NCI-H2081 treated with DMSO at 0.1 percent for 48 hours (cell line): ENCODE measurements at regions not wholly inside any gene's neighbourhood (a gene's known extent, or its start where the extent isn't known, plus 50 kb on each side); places are given as distances from the start of the nearest gene placed in this dataset.
"Not testable (repeated sequence)": the region's sequence is repeated elsewhere in the genome, so short reads cannot be mapped to it uniquely, and the experiment has no call there.

Source experiments
- DNase-seq: peaks from one replicate; lab custom pipeline; 2025; lab: John Stamatoyannopoulos, UW

- DNase-seq = no peak
Observed at GRCh38 chr14:89566644-89567415, 149.8 kb upstream of the FOXN3 start.

- no peak for DNase-seq
Observed at GRCh38 chr14:89566180-89566579, 149.1 kb upstream of the FOXN3 start.

DNA sequence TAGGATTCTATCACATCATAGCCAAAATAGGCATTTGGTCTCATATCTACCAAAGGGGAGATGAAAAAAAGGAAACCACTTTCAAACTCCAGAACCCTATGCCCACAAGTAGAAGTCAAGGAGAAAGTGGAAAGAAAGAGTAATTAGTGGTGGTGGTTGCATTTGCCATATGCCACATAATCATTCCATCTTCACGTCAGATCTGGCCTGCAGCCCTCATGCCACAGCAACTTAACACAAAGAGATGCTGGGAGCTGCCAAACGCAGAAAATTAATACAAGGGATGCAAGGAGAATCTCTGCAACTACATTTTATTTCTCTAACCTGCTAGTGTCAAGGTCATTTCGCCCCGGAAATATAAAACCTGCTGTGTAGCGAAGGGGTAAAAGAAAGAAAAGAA is 148.6 kb upstream of the FOXN3 start:
- no peak for DNase-seq

DNA sequence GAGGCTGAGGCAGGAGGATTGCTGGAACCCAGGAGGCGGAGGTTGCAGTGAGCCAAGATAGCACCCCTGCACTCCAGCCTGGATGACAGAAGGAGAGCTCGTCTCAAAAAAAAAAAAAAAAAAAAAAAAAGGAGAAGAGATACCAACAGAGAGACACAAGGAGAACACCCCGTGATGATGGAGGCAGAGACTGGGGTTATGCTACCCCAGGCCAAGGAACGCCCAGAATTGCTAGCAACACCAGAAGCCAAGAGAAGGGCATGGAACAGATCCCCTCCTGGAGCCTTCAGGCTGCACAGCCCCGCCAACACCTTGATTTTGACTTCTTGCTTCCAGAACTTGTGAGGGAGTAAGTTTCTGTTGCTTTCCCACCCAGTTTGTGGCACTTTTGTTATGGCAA is 148.0 kb upstream of the FOXN3 start:
- DNase-seq = no peak

DNA sequence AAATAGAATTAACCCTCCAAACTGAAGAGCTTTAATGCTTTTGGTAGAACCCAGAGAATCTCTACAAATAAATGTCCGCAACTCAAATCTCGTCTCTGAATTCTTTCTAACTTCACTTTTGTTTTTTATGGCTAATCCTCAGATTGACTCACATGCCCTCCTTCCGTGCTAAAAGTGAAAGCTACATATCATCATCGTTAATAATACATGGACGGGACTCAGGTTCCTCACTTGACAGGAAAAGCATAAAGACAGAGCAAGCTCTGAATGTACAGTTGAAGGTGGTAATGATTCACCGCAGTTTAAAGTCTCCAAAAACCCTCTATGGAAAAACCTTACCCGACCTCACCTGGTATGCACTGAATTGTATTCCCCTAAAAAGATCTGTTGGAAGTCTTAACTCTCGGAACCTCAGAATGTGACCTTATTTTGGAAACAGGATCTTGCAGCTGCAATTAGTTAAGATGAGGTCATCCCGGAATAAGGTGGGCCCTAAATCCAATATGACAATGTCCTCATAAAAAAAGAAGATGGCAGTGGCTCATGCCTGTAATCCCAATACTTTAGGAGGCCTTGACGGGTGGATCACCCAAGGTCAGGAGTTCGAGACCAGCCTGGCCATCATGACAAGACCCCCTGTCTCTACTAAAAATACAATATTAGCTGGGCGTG is 147.4 kb upstream of the FOXN3 start:
- DNase-seq = no peak

DNA sequence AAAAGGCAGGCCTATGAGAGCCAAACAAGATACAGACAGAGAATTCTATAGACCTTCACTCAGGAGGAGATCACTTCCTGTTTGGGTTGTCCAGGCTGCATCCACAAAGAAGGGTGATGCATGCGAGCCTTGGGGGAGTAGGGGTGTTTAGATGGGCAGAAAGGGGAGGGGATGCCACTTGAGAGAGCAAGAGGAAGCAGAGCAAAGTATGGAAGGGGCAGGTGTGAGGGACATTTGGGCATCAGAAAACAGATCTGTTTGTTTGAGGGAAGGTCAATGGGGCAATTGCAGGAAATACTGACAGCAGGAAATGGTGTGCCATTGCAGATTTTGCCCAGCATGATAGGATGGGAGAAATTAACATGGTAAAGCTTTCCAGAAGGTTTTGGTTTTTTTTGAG is 146.4 kb upstream of the FOXN3 start:
- DNase-seq = no peak

DNA sequence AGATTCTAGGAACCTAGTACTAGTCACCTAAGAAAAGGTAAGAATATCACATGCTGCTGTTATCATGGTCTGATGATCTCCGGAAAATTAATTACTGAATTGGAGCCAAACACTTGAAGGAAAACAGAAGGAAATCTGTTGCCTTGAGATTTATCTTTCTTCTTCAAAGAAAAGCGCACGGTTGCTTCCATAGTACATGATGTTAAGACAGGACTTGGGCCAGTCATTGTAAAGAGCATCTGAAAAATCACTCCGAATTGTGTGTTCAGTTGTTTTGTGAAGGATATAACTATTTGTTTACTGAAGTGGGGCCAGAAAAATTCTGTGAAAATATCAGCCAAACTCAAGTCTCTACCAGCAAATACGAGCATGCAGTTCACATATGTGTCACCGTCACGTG is 134.9 kb upstream of the FOXN3 start:
- no peak for DNase-seq

- DNase-seq = no peak
Observed at GRCh38 chr14:89551432-89551831, 134.4 kb upstream of the FOXN3 start.

DNA sequence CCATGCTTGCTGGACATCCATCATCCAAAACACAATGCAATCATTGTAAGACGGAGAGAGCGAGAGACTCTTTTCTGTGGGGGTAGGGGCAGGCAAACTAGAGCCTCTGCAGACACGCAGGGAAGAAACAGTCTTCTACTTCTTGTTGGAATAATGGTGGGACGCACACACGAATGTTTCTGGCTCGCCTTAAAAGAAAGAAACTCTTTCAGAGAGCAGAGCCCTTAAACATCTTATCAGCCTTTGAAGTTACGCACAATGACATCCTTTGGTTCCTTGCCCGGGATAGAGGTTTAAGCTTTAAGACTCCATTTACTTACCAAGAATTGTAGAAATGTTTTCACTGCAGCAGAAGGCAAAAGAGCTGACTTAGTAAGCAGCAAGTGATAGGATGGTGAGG is 133.8 kb upstream of the FOXN3 start:
- no peak for DNase-seq

- DNase-seq = no peak
Observed at GRCh38 chr14:89549381-89550125, 132.5 kb upstream of the FOXN3 start.

GRCh38 chr14:89547047-89547446 is 130.0 kb upstream of the FOXN3 start:
- DNase-seq = not testable (repeated sequence)

DNA sequence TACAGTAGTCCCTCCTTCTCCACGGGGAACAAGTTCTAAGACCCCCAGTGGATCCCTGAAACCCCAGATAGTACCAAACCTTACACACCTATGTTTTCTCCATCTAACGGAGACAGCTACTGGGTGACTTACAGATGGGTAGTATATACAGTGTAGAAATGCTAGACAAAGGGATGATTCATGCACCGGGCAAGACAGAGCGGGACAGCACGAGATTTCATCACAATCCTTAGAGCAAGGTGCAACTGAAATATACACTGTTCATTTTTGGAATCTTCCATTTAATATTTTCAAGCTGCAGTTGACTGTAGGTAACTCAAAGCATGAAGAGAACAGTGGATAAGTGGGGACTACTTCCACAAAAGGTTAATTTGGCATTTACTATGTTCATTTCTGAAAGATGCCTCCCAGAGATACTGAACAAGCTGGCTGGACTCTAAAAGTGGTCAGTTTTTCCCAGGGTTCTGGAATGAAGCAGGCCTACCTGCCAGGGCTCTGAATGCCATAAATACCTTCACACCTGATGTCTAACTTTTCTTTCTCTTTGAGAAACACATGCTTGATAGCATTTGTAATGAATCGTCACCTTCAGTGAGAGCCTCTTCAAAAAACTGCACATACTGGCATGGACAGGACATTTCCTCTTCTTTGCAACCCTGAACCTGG is 127.7 kb upstream of the FOXN3 start:
- DNase-seq = no peak

- DNase-seq = no peak
Observed at GRCh38 chr14:89543425-89543790, 126.4 kb upstream of the FOXN3 start.

DNA sequence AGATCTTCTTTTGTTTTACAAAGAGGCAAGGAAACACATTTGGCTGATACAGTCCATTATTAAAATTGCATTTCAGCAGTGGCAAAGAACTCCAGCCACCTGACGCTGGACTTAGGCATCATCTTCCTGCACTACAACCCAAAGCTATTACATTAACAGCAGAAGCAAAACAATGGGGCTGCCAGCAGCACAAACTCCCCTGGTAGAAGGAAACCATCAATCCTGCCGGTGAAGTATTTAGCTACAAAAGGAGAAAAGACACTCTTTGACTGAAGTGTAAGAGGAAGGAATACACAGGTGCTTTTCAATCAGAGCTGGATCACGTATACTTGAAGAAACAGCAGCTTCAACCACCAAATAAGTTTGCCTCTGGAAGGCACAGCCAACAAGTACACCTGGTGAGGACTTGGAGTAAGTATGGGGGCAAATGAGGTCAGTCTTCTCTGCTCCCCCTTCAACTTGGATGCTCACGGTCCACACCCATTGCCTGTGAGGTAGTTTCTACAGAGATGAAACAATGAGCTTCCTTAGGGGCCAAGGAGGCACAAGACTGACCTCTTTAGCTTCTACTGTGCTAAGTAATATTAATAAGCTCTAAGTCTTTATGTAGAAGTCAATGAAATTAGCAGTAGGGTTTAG is 125.9 kb upstream of the FOXN3 start:
- no peak for DNase-seq

- no peak for DNase-seq
Observed at GRCh38 chr14:89540830-89541470, 123.9 kb upstream of the FOXN3 start.

DNA sequence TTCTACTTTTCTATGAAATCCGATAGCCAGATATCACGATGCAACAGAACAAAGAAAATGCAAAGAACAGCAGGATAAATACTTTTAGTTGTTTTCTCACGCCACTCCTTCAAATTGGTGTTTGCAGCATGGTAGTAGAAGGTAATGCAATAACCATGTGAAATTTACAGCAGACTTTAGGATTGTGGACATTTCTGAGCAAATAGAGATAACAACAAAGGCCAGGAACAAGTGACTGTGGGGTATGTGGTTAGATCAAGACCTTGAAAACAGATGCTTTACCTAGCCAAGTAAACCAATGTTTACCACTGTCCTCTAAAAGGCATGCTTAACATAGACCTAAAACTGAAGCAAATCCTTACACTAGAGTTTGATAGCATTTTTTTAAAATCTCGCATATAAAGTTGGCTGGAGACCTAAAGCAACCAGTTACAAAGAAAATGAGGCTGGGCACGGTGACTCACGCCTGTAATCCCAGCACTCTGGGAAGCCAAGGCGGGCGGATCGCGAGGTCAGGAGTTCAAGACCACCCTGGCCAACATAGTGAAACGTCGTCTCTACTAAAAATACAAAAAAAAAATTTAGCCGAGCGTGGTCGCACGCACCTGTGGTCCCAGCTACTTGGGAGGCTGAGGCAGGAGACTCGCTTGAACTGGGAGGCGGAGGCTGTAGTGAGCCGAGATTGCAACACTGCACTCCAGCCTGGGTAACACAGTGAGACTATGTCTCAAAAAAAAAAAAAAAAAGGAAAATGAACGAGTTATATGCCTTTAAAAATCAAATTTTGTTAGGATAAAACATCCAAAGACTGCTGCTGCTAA is 123.2 kb upstream of the FOXN3 start:
- DNase-seq = no peak

- DNase-seq = no peak
Observed at GRCh38 chr14:89537911-89538310, 120.9 kb upstream of the FOXN3 start.

DNA sequence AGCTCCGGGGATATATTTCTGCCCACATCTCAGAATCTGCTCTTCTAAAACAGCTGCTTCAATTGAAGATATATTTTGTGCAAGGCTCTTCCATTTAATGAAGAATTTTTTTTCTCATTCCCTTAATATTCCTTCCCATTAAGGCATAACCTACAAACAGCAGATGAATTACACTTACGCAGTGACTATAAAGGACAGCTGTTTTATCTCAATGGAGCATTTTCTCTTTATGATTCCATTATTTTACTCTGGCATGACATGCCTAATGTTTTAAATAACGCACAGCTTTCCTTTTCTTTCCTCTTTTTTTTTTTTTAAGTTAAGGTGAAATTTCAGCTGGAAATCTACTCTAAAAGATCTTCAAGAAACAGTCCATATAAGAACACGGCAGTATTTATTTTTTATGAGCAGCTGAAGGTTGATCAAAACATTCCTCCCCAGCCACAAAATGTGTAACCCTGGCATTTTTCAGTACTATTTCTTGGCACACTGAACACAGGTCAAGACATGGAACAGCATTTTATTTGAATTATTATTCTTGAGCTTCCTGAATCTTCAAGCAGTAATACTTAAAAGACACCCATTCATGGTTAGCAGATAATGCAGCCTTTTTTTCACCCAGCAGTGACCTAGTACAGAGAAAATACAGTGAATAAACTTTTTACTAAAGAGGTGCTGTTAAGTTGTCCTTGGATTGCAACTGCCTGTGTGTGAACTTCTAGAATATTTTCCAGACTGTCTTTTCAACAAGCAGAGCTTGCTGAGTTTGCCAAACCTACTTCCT is 118.1 kb upstream of the FOXN3 start:
- no peak for DNase-seq

- DNase-seq = no peak
Observed at GRCh38 chr14:89533766-89534165, 116.7 kb upstream of the FOXN3 start.

DNA sequence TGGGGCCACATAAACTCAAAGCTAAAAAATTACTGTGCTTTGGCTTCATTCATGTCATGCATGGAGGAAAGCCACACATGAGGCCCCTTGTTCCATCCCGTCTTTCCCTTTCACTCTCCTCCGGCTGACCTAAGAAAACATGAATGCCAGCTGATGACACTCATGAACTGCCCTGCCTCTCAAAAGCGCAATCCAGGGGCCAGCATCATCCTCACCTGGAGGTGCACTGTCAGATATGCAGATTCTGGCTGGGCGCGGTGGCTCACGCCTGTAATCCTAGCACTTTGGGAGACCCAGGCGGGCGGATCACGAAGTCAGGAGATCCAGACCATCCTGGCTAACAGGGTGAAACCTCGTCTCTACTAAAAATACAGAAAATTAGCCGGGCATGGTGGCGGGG is 116.1 kb upstream of the FOXN3 start:
- no peak for DNase-seq
